B cell (primary cell): ENCODE measurements at regions not wholly inside any gene's neighbourhood (a gene's known extent, or its start where the extent isn't known, plus 50 kb on each side); places are given as distances from the start of the nearest gene placed in this dataset.

ENCODE experiments used
- EZH2 ChIP-seq: IDR thresholded peaks from 2 replicates; pipeline ENCODE4 v1.6.1; 2012; ENCODE audit warnings: borderline replicate concordance, low read depth, mild to moderate bottlenecking, moderate library complexity, low read length; ENCODE audit not compliant: insufficient read depth, poor library complexity, severe bottlenecking
- TF ChIP-seq, protein P1 (sequence below): fragments of 200-600 bp; IDR thresholded peaks from one replicate; pipeline ENCODE4 v1.8.0; 2022; ENCODE audit warnings: antibody characterized with exemption, mild to moderate bottlenecking

DNA sequence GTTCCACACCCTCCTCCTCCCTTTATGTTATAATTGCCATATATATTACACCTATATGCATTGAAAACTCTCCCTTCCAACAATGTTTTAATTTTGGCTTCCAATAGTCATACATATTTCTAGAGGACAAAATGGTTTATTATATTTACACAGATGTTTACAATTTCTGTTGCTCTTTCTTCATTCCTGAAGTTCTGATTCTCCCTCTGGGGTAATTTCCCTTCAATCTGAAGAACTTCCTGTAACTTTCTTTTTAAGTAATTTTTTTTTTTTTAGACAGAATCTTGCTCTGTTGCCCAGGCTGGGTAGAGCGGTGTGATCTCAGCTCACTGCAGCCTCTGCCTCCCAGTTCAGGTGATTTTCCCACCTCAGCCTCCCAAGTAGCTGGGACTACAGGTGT, 173.0 kb upstream of the MAP1B start:
- TF ChIP-seq, protein P1, sequence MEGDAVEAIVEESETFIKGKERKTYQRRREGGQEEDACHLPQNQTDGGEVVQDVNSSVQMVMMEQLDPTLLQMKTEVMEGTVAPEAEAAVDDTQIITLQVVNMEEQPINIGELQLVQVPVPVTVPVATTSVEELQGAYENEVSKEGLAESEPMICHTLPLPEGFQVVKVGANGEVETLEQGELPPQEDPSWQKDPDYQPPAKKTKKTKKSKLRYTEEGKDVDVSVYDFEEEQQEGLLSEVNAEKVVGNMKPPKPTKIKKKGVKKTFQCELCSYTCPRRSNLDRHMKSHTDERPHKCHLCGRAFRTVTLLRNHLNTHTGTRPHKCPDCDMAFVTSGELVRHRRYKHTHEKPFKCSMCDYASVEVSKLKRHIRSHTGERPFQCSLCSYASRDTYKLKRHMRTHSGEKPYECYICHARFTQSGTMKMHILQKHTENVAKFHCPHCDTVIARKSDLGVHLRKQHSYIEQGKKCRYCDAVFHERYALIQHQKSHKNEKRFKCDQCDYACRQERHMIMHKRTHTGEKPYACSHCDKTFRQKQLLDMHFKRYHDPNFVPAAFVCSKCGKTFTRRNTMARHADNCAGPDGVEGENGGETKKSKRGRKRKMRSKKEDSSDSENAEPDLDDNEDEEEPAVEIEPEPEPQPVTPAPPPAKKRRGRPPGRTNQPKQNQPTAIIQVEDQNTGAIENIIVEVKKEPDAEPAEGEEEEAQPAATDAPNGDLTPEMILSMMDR: no peak
- TF ChIP-seq EZH2: no peak
